CD4-positive, alpha-beta T cell treated with Interleukin-1 beta for 1 hour (primary cell): ENCODE measurements at regions not wholly inside any gene's neighbourhood (a gene's known extent, or its start where the extent isn't known, plus 50 kb on each side); places are given as distances from the start of the nearest gene placed in this dataset.

Source experiments
- DNase-seq, 2 donors: peaks; one replicate each; pipeline ENCODE4 v3.0.0-alpha.2; 2020 to 2022

DNA sequence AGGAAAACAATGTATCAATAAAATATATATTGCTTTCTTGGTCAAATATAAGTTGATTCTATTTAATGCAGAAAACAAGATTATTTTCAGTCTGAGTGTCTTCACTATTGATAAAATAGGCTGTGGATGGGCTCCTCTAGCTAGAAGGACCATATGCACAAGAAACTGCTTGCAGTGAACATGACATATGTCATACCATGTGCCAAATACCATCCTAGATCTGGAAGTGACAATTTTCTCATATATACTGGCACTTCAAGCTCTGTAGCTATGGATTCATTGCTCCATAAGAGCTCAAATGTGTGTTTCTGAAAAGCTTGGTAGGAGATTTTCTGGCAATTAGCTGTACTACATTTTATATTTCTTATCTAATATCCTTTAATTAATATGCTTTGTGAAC is 95.6 kb upstream of the CDH6 start:
- DNase-seq: no peak

DNA sequence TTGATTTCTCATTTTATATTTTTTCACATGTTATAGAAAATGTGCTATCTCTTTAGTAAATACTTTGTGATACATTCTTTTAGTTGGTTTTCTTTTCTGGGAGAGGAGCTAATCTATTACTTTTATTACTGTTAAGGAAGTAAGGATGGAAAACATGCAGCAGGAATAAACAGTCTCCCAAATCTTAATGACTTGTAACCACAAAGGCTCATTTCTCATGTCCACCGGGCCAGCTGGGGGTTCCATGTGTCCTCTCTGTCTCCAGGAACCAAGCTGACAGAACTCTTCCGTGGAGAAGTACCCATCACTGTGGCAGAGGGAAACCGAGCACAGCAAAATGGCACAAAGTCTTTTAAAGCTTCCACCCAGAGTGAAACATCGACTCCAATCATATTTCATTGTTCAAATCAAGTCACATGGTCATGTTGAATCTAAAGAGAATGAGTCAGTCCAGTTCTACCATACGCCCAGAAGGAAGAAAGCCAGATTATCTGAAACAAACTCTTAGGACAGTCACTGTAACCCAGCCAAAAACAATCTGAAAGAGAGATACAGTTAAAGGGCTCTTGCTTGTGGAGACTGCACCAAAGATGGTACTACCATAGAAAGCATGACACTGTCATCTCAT is 97.1 kb upstream of the CDH6 start:
- DNase-seq: no peak

DNA sequence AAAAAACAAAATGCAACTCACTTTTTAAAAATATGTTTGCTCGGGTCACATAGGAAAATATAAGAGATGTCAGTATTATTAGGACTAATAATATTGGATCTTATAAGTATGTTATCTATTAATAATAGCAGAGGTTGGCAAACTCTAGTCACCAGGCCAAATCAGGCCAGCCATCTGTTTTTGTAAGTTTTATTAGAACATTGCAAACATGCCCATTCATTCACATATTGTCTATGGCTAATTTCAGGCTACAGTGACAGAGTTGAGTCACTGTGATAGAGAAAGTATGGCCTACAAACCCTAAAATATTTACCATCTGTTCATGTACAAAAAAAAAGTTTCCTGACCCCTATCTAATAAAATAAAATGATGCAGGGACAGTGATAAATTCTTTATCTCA is 97.7 kb upstream of the CDH6 start:
- no peak for DNase-seq

DNA sequence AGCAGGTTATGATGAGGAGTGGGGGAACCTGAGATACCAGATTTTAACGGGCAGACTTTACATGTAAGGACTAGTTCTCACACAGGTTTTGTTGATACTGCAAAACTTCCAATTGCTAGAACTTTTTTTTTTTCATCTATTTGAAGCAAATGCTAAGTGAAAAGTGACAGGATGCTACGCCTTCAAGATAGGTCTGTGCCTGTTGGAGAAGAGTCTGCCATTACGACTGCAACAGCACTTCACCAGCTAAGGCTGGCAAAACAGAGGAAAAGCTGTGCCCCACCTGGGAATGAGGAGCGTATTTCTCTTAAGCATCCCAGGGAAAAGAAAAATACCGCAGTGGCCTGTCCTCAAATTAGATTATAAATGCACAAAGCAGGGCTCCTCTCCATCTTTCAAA is 102.0 kb upstream of the CDH6 start:
- no peak for DNase-seq

DNA sequence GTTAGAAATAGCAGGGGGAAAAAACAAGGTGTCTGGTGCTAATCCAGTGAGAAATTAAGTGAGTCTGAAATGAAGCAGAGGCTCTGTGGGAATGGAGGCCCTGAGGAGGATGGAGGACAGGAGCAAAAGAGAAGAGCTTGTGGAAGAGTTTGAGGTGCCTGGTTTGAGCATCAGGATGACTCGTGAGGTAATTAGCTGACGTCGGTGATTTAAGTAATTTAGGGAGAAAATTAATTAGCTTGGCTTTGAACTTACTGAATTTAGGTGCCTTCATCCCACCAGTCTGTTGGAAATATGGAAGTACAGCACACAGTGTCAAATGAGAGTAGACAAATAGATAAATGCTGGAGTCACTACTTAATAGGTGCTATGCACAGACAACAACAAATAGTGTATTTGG is 103.0 kb upstream of the CDH6 start:
- no peak for DNase-seq

DNA sequence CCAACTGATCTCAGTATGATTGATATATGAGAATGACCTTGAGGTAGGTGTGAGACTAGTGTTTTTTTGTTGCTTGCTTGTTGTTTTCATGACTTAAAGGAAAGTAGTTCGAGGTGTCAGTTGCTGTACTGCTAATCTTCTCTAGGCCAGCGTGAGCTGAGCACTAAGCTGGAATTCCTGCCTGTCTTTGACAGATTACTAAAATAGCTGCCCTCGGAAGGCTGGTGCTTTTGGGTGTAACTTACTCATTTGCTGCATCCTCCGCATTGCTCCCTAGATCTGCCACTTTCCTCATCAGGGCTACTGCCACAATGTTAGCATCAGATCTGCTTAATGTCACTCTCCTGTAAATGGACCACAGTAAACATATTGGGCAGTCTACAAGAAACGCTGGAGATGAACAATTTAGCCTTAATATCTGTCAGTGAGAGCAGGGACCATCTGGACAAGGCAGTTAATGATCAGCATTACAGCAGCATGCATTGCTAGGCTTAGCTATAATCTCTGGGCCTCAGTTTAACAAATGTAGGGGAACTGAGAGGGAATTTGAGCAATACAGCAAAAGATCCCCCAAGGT is 106.6 kb upstream of the CDH6 start:
- no peak for DNase-seq

DNA sequence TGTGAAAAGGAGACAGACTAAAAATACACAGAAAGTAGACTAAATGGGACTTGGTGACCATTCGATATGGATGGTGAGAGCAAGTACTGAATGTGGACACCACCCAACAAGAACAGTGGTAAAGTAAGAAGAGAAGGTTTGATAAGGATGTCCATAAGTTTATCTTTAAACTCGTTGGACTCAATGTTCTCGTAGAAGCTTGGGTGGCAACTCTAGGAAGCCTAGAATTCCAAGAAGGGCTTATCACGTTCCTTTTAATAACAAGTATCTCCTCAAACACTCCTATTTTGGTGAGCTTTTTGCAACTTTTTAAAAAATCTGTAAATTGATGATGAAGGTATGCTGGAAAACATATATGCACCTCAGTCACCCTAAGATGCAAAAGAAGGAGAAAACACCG is 108.6 kb upstream of the CDH6 start:
- DNase-seq: no peak

DNA sequence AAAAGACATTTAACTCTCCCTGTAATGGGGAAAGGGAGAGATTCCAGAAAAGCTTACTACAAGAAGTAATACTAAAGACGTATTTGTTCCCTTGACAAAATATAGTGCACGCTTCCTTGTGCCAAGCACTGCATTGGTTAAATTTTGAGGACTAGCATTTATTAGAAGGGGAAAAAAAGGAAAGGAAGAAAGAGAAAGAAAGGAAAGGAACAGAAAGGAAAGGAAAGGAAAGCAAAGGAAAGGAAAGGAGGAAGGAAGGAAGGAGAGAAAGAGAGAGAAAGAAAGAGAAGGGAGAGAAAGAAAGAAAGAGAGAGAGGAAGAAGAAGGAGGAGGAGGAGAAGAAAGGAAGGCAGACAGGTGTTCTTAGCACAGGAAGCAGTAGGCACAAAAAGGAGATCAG is 110.1 kb upstream of the CDH6 start:
- DNase-seq: no peak

DNA sequence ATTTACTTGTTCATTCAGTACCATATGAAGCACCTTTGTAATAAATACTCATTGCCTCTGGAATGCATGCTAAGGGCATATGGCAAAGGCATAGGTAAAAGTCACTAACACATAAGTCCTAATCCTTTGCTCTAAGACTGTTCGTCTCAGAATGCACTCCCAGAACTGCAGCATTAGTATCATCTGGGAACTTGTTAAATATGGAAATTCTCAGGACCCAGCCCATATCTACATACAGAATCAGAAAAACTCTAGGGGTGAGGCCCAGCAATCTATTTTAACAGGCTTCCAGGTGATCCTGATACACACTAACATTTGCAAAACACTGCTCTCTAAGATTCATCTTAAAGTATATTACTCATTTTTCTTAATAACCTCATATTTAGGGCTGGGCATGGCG is 113.8 kb upstream of the CDH6 start:
- no peak for DNase-seq

DNA sequence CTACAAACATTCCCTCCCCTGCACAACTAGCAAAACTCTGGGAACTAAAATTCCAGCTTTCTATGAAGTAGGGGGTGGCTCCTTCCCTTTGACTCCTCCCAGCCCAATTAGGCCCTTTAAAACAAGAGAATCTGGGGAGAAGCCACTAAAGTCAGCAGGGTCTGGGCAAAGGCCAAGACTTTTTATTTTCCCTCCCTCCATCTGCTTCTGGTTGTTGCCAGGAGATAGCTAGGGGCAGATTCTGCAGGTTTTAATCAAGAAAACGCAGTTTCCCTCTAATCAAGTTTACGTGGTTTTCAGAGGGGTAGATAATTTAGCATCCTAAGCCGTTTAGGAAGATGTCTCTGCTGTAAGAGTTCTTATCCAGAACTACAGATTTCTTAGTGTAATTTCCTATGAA is 114.5 kb upstream of the CDH6 start:
- DNase-seq: no peak

DNA sequence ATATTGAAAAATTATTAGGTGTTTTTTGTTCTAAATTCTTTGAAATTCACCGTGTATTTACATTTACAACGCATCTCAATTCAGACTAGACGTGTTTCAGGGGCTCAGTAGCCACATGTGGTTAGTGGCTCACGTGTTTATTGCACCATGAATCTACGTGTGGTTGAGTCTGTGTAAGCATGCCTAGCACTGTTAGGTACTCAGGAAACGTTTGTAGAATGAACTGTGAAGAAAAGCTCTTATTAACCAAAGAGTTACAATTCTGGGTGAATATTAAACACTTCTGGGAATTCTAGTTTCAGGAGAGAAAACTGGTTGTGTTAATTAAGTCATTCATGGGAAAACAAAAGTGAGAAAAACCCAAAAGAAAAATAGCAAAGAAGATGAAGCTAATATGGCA is 117.5 kb upstream of the CDH6 start:
- no peak for DNase-seq

DNA sequence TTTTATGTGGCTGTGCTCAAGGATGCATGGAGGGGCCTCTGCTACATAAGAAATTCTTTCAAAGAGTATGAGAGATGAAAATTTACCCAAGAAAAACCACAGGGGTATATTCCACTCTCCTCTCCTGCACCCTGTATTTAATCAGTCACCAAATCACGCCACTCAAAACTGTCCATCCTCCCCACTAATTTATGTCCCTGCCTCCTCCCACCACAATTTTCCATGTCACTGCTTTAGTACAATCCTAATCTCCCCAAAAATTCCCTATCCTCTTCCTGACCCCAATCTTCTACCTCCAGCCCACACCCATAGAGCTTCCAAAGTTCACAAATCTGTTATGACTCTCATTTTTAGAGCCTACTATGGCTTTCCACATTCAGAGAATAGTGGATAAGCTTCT is 125.2 kb upstream of the CDH6 start:
- no peak for DNase-seq

DNA sequence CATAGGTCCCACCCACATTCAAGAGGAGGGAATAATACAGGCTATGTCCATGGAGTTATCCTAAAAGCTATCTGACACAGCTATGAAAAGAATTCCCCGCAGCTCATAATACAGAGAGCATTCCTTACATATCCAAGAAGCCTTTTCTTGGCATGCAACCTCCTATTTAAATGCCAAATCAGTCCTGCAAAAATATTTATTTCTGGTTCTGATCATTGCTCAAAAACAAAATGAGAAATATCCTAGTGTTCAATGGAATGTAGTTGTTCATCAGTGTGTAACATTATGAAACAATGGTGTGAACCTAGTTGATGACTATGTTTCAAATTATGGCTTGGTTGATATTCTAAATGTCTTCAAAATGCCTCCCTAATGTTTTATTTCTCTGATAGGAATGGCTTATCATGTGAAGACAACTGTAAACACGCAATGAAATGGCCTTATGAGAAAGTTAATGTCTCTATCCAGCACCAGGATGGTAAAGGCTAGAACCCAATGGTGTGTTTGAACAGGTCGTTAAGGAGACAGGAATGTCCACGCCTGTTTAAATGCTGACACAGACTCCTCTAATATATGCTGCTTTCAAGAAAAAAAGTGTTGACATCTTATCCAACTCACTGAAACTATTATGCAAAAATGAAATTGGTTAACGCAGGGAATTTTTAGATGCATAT is 126.7 kb upstream of the CDH6 start:
- no peak for DNase-seq

DNA sequence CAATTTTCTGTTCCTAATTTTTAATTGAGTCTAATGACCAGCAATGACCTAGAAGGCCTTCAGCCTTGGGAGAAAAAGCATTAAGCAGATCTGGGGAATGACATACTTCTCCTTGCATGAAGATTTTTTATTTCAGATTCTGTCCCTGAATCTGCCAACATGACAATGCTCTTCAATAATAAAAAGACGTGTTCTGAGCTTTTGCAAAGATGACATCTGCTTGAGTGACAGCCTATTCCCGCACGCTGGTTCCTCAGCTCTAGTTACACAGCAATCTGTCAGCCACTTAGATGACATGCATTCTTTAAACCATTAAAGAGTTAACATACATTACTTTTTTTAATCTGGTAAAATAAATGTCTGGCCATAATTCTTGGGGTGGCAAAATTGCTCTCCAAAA is 129.3 kb upstream of the CDH6 start:
- DNase-seq: no peak

DNA sequence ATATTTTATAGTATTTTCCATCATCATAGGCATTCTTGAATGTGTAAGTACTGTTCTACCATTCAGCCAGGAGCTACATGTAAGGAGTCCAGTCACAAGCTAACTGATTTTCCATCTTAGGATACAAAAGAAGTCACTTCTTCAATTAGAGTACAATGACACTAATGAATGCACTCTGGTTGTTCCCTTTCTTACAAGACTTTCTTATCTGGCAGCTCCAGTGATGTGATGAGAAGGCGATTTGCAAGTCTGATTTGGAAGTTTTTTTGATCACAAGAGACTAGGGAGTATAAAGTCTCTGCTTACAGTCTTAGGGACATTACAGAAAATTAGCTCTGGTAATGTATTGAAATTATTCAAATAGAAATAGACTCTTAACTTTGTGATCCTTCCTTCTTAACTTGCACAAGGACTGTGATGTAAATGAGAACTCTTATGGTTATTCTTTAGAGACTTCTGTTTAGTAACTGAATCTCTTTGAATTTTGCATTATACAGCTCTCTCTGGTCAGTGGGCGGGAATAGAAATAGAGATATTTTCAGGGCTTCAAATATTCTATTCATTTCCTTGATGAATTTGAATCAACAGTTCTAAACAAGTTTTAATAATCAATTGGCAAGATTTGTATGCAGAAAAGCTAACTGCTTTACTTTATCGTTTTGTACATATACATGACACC is 130.4 kb upstream of the CDH6 start:
- DNase-seq: no peak

DNA sequence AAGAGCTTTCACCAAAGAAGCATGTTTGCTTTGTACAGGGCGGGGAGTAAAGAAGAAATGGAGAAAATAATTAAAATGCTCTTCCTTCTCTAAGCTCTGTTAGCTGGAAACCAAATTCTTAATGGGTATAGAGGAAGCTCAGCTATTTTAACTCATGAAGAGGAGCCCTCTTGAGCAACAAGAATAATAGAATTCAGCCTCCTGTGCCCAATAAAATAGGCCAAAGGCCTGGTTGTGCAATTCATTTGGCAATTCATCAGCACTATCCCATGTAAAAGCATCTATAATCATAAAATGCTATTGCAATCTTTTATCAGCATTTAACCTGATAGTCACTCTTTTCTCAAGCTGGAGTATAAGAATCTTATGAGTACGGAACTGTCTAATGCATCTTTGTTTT is 133.6 kb upstream of the CDH6 start:
- no peak for DNase-seq

DNA sequence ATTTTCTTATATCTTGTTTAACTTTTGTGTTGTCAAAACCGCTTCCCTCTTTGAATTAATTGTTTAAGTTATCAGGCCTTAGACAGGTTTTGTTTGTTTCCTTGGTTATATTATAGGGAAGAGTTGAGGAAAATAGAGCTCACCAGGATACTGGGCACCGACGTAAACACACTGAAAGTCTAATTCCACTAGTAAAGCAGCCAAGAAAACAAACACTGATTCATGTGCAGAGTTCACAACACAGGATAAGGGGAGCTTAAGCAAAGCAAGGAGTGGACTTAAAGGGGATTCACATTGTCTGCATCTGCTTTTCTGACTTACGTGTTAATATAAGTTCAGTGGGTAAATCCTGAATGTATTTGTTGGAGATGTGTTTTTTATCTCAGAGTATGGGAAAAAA is 139.0 kb upstream of the CDH6 start:
- DNase-seq: no peak

DNA sequence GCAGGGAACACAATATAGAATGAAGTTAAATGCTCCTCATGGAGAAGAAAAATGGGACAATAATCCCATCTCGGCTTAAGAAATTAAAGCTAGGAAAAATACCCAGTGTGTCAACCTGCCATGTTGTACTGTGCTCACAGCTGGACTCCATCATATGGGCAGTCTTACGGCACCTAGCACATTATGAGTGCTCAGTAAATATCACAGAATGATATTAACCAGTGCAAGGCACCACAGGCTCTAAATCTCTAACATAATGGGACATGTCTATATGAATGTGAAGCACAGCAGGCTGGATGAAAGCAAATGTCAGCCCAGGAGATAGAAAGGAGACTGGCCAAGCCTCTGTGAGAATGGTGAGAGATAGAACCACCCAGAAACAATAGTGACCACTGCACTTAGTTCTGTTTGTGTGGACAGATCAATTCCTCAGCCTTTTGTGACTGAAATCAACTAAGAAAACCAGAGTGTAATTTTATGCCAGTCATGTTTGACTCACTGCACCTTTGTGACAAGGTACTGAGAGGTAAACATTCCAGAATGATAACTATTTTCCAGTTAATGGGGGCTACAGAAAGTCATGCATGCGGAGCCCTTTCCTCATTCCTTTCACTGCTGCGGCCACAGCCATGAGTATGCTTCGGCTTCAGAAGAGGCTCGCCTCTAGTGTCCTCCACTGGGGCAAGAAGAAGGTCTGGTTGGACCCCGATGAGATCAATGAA is 140.4 kb upstream of the CDH6 start:
- DNase-seq: no peak

DNA sequence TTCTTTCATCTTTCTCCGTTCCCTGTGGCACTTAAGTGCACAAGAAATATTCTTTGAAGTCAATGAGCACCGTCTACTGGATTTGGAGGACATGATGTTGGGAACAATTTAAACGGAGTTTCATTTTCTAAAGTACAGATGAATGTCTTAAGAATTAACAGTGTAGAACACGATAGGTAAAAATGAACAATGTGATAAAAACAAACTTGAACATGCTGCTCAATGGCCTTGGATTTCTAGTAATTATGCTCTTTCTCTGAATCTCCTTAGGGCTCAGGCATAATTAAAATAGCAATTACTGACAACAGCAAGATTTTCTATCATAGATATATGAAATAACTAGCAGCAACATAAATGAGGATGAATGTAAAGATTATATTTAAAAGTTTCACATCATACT is 142.2 kb upstream of the CDH6 start:
- DNase-seq: no peak

DNA sequence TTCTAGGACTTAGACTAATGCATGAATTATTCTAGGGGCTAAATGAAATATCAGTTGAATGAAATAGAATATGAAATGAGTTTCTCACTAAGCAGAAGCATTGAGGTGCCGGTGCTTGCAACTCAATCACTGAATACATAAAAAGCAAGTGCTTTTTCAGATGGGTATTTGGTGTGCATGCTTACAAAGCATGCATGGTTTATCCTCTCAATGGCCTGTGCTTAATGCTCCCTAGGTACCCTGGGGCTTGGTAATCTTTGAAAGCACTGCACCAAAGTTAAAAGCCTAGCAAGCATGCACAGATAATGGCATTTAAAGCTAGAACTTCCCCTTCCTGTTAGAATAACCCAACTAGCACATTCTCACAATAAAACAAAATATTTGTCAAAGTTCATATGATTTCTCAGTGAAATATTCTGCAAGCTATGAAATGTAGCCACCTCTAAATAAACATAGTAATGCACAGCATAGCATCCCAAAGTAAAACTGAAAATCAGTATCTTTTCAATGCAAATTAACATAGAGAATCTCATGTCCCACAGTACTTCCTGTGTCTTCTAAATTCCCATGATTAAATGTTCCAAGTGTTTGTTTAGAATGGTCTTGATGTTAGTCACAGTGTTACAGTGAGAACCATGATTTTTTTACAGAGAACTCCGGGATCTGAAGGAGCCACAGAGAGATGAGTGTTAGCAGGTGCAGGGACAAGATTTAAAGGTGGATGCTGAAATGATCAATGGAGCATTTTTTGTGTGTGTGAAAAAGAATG is 143.4 kb upstream of the CDH6 start:
- DNase-seq: no peak

DNA sequence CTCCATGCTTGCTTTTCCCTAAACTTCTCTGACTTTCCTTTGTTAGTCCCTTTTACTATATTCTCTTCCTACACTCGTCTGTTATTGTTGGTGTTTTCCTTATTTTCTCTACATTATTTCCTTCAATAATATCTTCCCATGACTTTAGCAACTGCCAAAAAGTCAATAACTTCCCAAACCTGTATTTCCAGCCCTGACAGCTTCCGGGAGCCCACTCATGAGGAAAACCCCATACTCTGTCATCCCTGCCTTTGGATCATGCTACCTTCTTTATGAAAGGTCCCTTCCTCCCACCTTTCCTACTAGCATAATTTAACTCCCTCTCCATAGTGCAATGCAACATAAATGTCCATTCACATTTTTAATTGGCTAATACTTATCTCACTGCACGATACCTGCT is 144.0 kb upstream of the CDH6 start:
- DNase-seq: no peak
